ENCODE measurements at regions not wholly inside any gene's neighbourhood (a gene's known extent, or its start where the extent isn't known, plus 50 kb on each side); places are given as distances from the start of the nearest gene placed in this dataset.

- TF ChIP-seq, protein P1, sequence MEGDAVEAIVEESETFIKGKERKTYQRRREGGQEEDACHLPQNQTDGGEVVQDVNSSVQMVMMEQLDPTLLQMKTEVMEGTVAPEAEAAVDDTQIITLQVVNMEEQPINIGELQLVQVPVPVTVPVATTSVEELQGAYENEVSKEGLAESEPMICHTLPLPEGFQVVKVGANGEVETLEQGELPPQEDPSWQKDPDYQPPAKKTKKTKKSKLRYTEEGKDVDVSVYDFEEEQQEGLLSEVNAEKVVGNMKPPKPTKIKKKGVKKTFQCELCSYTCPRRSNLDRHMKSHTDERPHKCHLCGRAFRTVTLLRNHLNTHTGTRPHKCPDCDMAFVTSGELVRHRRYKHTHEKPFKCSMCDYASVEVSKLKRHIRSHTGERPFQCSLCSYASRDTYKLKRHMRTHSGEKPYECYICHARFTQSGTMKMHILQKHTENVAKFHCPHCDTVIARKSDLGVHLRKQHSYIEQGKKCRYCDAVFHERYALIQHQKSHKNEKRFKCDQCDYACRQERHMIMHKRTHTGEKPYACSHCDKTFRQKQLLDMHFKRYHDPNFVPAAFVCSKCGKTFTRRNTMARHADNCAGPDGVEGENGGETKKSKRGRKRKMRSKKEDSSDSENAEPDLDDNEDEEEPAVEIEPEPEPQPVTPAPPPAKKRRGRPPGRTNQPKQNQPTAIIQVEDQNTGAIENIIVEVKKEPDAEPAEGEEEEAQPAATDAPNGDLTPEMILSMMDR (conservative IDR thresholded peaks at IDR 0.05 in 1 of 2, IDR thresholded peaks at IDR 0.05 in 1 of 2; ENCODE audit: extremely low read depth in 1 of 2, insufficient read depth in 1 of 2, low read depth in 1 of 2, low read length in 2 of 2): no peak
- TF ChIP-seq EZH2 (IDR thresholded peaks at IDR 0.05; ENCODE audit: borderline replicate concordance, low read length): no peak
Observed at GRCh38 chr4:151858356-151858755, 97.5 kb upstream of the GATB start.
